Spleen (tissue), 11 donors: ENCODE measurements at regions not wholly inside any gene's neighbourhood (a gene's known extent, or its start where the extent isn't known, plus 50 kb on each side); places are given as distances from the start of the nearest gene placed in this dataset.

Source experiments
- DNase-seq: peaks from one replicate; pipeline ENCODE4 v3.0.0-alpha.2; 2020
- H3K27ac ChIP-seq, 8 donors: fragments of 200-600 bp; sonication (generic) in 7 of 8; 1 replicate in 4 of 8; 2 replicates in 4 of 8; pipeline versions ENCODE4 v1.5.0 to v1.8.0; 2016 to 2021; ENCODE audit warnings: inconsistent platforms in 4 of 8, mild to moderate bottlenecking in 4 of 8, moderate library complexity in 1 of 8
- H3K27me3 ChIP-seq, 7 donors: fragments of 200-600 bp; sonication (generic) in 6 of 7; replicated peaks in 1 of 7; 1 replicate in 4 of 7; 2 replicates in 3 of 7; pipeline versions ENCODE4 v1.5.0 to v1.8.0; 2016 to 2021; ENCODE audit warnings: inconsistent platforms in 3 of 7, mild to moderate bottlenecking in 1 of 7
- H3K36me3 ChIP-seq, 6 donors: fragments of 200-600 bp; sonication (generic) in 5 of 6; 1 replicate in 4 of 6; 2 replicates in 2 of 6; pipeline versions ENCODE4 v1.5.0 to v1.8.0; 2016 to 2021; ENCODE audit warnings: inconsistent platforms in 2 of 6
- H3K4me1 ChIP-seq, 6 donors: fragments of 200-600 bp; sonication (generic) in 5 of 6; 1 replicate in 3 of 6; 2 replicates in 3 of 6; pipeline versions ENCODE4 v1.5.0 to v1.8.0; 2016 to 2021; ENCODE audit warnings: inconsistent platforms in 3 of 6
- H3K4me3 ChIP-seq, 8 donors: fragments of 200-600 bp; sonication (generic) in 7 of 8; 1 replicate in 4 of 8; 2 replicates in 4 of 8; pipeline versions ENCODE4 v1.5.0 to v1.8.0; 2016 to 2021; ENCODE audit warnings: inconsistent platforms in 4 of 8, mild to moderate bottlenecking in 4 of 8, moderate library complexity in 2 of 8
- H3K9me3 ChIP-seq, 8 donors: fragments of 200-600 bp; sonication (generic) in 7 of 8; 1 replicate in 4 of 8; 2 replicates in 4 of 8; pipeline versions ENCODE4 v1.5.0 to v1.8.0; 2016 to 2021; ENCODE audit warnings: inconsistent platforms in 4 of 8
- CTCF ChIP-seq, 11 experiments: fragments of 200-600 bp in 7 of 11; fragments of 450-650 bp in 4 of 11; sonication (generic) in 4 of 11; IDR thresholded peaks in 8 of 11; conservative IDR thresholded peaks in 3 of 11; 1 replicate in 7 of 11; 2 replicates in 4 of 11; pipeline versions ENCODE4 v1.4.0 to v1.8.0; 2016 to 2021; ENCODE audit warnings: antibody characterized with exemption in 11 of 11, inconsistent platforms in 4 of 11, mild to moderate bottlenecking in 1 of 11
- POLR2A ChIP-seq, 3 donors: fragments of 450-650 bp; IDR thresholded peaks; one replicate each; pipeline ENCODE4 v1.5.1; 2017; ENCODE audit warnings: antibody characterized with exemption in 3 of 3, mild to moderate bottlenecking in 1 of 3
- POLR2AphosphoS5 ChIP-seq, 3 donors: sonication (generic); formaldehyde crosslinking; IDR thresholded peaks; one replicate each; pipeline ENCODE4 v1.5.1; 2017; ENCODE audit warnings: antibody characterized with exemption in 3 of 3
- WGBS, 5 donors: extraction: QIAGEN DNeasy Blood & Tissue Kit in 3 of 5; methylation state at CpG; one replicate each; pipeline versions ENCODE4 v1.1.5 to v1.1.7; 2013 to 2018; 5-methylcytosine and 5-hydroxymethylcytosine counted together
- intact Hi-C: fragments of 100-400 bp; cut with DNase I; formaldehyde crosslinking; loops from one replicate; pipeline ENCODE4 v1.15.0; 2023; ENCODE audit warnings: low total_unique reads
- donor health status: healthy with polysubstance abuse.
- donor health status: DM: no; HTN: no; CAD: no; lungs with moderate emphysema.
- donor health status: DM: no; HTN: no; CAD: no.
- donor health status: Bipolar disorder and iron deficiency.
- donor health status: healthy.
- donor health status: DM: no; HTN: no; CAD: no.
- donor health status: DM: yes; HTN: yes; CAD: no.

DNA sequence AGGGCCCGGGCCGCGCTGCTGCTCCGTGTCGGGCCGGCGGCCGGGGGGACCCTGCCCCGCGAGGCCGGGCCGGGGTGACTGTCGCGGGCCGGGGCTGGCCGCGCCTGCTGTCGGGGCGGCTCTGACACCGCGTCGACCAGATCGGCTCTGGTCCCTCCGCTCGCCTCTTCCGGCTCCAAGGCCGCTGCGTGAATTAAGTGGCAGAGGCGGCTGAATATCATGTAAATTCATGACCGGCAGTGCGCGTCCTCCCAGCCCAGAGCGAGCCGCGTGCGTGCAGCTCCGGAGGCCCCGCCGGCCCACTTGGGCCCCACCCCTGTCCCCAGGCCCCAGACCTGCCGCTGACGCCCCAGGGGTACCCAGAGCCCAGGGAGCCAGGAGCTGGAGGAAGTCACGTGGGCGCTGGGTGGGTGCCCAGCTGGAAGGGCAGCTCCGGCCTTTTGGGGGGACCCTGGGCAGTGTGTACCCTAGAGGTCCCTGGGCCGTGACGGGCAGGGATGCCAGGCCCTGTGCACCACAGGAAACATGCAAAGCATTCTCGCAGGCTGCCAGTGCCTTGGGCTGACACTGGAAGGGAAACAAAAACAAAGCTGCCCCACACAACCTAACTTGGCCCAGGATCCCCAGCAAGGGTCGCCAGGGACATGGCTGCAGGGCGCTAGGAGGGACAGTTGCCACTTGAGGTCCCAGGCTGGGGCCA lies 584.0 kb upstream of the MKI67 start:
- H3K27ac ChIP-seq, result no peak overlapping the region
- peaks cover 0 to 6% (median 0%) of the 10 kb centered on the region in 8 donors for H3K9me3 ChIP-seq
- DNase-seq, result no peak
- intact Hi-C loops, result no loop called here
- no peak for TF ChIP-seq CTCF (IDR thresholded peaks at IDR 0.05 in 8 of 11, conservative IDR thresholded peaks at IDR 0.05 in 3 of 11)
- no peak for TF ChIP-seq POLR2AphosphoS5 (IDR thresholded peaks at IDR 0.05)
- no peak for TF ChIP-seq POLR2A (IDR thresholded peaks at IDR 0.05)
- no peaks in the 10 kb centered on the region for H3K4me1 ChIP-seq
- no peak overlapping the region for H3K4me3 ChIP-seq
- H3K36me3 ChIP-seq, result no peaks in the 10 kb centered on the region
- 20 to 77% (median 24%) methylated on average over 6 to 49 of the region's 49 CpGs for WGBS, 5 donors
- peaks cover 0 to 44% (median 9%) of the 10 kb centered on the region in 7 donors for H3K27me3 ChIP-seq

- intact Hi-C loops, result no loop called here
These were observed 584.6 kb upstream of the MKI67 start for GRCh38 chr10:128710798-128711183.

DNA sequence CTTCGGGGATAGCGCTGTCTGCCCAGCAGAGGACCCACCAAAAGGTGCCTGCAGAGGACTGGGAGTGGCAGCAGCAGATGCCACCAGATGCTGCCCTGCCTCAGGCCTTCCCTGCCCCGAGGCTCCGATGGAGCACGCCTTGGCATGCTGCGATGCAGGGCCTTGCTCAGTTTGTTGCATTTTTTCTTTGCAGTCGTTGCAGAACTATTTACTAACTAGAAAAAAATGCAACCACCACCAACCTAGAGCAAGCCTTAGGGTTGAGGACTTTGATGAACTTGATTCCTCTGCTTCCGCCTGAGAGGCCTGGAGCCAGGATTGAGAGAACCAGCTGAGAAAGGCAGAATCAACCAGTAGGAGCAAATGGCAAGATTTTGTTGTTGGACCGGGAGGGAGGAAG lies 585.6 kb upstream of the MKI67 start:
- H3K4me3 ChIP-seq, result no peak overlapping the region
- WGBS, 5 donors, result 73 to 86% (median 85%) methylated on average over 9 of the region's 9 CpGs
- TF ChIP-seq CTCF (IDR thresholded peaks at IDR 0.05 in 8 of 11, conservative IDR thresholded peaks at IDR 0.05 in 3 of 11) (no peak), POLR2A (IDR thresholded peaks at IDR 0.05) (no peak), POLR2AphosphoS5 (IDR thresholded peaks at IDR 0.05) (no peak)
- H3K4me1 ChIP-seq, result no peaks in the 10 kb centered on the region
- intact Hi-C loops, result no loop called here
- H3K27me3 ChIP-seq, result peaks cover 0 to 49% (median 9%) of the 10 kb centered on the region in 7 donors
- no peak for DNase-seq
- peaks cover 0 to 5% (median 0%) of the 10 kb centered on the region in 8 donors for H3K9me3 ChIP-seq
- H3K27ac ChIP-seq, result no peak overlapping the region
- no peaks in the 10 kb centered on the region for H3K36me3 ChIP-seq

More at GRCh38 chr10:128710798-128711183, 584.6 kb upstream of the MKI67 start:
- H3K4me1 ChIP-seq, result no peaks in the 10 kb centered on the region
- no peak for TF ChIP-seq CTCF (IDR thresholded peaks at IDR 0.05 in 8 of 11, conservative IDR thresholded peaks at IDR 0.05 in 3 of 11)
- no peak for TF ChIP-seq POLR2AphosphoS5 (IDR thresholded peaks at IDR 0.05)
- TF ChIP-seq POLR2A (IDR thresholded peaks at IDR 0.05), result no peak
- DNase-seq, result no peak
- H3K4me3 ChIP-seq, result no peak overlapping the region
- no peak overlapping the region for H3K27ac ChIP-seq
- WGBS, 5 donors, result 54 to 74% (median 69%) methylated on average over 7 to 8 of the region's 8 CpGs
- peaks cover 0 to 6% (median 0%) of the 10 kb centered on the region in 8 donors for H3K9me3 ChIP-seq
- H3K36me3 ChIP-seq, result no peaks in the 10 kb centered on the region
- peaks cover 0 to 44% (median 9%) of the 10 kb centered on the region in 7 donors for H3K27me3 ChIP-seq

- WGBS, 5 donors, result 85 to 91% (median 87%) methylated on average over 18 of the region's 18 CpGs
- Histone ChIP-seq H3K9me3 (no peaks in the 10 kb centered on the region), H3K27me3 (peaks cover 0 to 41% (median 9%) of the 10 kb centered on the region in 7 donors), H3K4me1 (no peaks in the 10 kb centered on the region), H3K36me3 (no peaks in the 10 kb centered on the region), H3K27ac (no peak overlapping the region), H3K4me3 (no peak overlapping the region)
- TF ChIP-seq POLR2AphosphoS5 (IDR thresholded peaks at IDR 0.05), result no peak
- TF ChIP-seq CTCF (IDR thresholded peaks at IDR 0.05 in 8 of 11, conservative IDR thresholded peaks at IDR 0.05 in 3 of 11), result no peak
- TF ChIP-seq POLR2A (IDR thresholded peaks at IDR 0.05), result no peak
- intact Hi-C loops, result no loop called here
- DNase-seq, result no peak
These were observed 586.6 kb upstream of the MKI67 start for GRCh38 chr10:128712661-128713400.
